ENCODE measurements at regions not wholly inside any gene's neighbourhood (a gene's known extent, or its start where the extent isn't known, plus 50 kb on each side); places are given as distances from the start of the nearest gene placed in this dataset.

GRCh38 chr10:111877258-111877657 lies 306.3 kb downstream of the GPAM start:
- no peak for TF ChIP-seq POLR2A (IDR thresholded peaks at IDR 0.05)
- TF ChIP-seq CTCF (IDR thresholded peaks at IDR 0.05 in 8 of 11, conservative IDR thresholded peaks at IDR 0.05 in 3 of 11) = no peak

All from spleen (tissue), 7 donors.